ENCODE measurements at regions not wholly inside any gene's neighbourhood (a gene's known extent, or its start where the extent isn't known, plus 50 kb on each side); places are given as distances from the start of the nearest gene placed in this dataset.

GRCh38 chr2:103815731-103816130, 1038.2 kb upstream of the POU3F3 start:
- Histone ChIP-seq H3K27me3 (ENCODE audit: control insufficient read depth, insufficient read depth, low read length) (no peaks in the 10 kb centered on the region), H3K27ac (ENCODE audit: low read depth, low read length) (no peak overlapping the region), H3K4me3 (ENCODE audit: low read length) (no peak overlapping the region), H3K9ac (ENCODE audit: low read length) (no peak overlapping the region), H3K36me3 (ENCODE audit: control insufficient read depth, insufficient read depth, low read length) (no peaks in the 10 kb centered on the region), H3K4me1 (ENCODE audit: control insufficient read depth, insufficient read depth, low read length) (no peaks in the 10 kb centered on the region)

GRCh38 chr2:103817746-103818145, 1036.2 kb upstream of the POU3F3 start:
- no peak overlapping the region for H3K9ac ChIP-seq (ENCODE audit: low read length)
- no peak overlapping the region for H3K27ac ChIP-seq (ENCODE audit: low read depth, low read length)
- no peaks in the 10 kb centered on the region for H3K4me1 ChIP-seq (ENCODE audit: control insufficient read depth, insufficient read depth, low read length)
- no peak overlapping the region for H3K4me3 ChIP-seq (ENCODE audit: low read length)
- H3K27me3 ChIP-seq (ENCODE audit: control insufficient read depth, insufficient read depth, low read length): no peaks in the 10 kb centered on the region
- H3K36me3 ChIP-seq (ENCODE audit: control insufficient read depth, insufficient read depth, low read length): no peaks in the 10 kb centered on the region

DNA sequence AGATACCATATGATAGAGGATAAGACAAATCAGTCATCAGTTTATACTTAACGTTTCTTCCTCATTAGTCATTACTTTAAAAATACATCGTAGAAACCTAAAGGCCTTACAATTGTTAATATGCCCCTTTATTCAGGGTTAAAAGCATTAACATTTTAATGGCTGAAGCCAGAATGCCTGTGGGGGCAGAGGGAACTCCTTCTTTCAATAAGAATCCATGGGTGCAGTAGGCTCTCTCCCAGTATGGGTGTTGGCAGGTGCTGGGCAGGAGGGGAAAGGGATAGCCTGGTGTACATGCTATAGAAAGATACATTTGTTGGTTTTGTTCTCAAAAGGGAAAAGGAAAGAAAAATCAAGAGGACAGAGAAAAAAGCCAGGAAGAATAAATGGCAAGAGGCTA, 1035.7 kb upstream of the POU3F3 start:
- H3K27me3 ChIP-seq (ENCODE audit: control insufficient read depth, insufficient read depth, low read length): no peaks in the 10 kb centered on the region
- H3K36me3 ChIP-seq (ENCODE audit: control insufficient read depth, insufficient read depth, low read length): no peaks in the 10 kb centered on the region
- no peak overlapping the region for H3K9ac ChIP-seq (ENCODE audit: low read length)
- no peak overlapping the region for H3K4me3 ChIP-seq (ENCODE audit: low read length)
- no peak overlapping the region for H3K27ac ChIP-seq (ENCODE audit: low read depth, low read length)
- no peaks in the 10 kb centered on the region for H3K4me1 ChIP-seq (ENCODE audit: control insufficient read depth, insufficient read depth, low read length)

- H3K36me3 ChIP-seq (ENCODE audit: control insufficient read depth, insufficient read depth, low read length): no peaks in the 10 kb centered on the region
- no peak overlapping the region for H3K4me3 ChIP-seq (ENCODE audit: low read length)
- H3K4me1 ChIP-seq (ENCODE audit: control insufficient read depth, insufficient read depth, low read length): no peaks in the 10 kb centered on the region
- no peaks in the 10 kb centered on the region for H3K27me3 ChIP-seq (ENCODE audit: control insufficient read depth, insufficient read depth, low read length)
- H3K9ac ChIP-seq (ENCODE audit: low read length): no peak overlapping the region
- no peak overlapping the region for H3K27ac ChIP-seq (ENCODE audit: low read depth, low read length)
These were observed 1034.3 kb upstream of the POU3F3 start for GRCh38 chr2:103819599-103819998.

GRCh38 chr2:103823847-103824246, 1030.1 kb upstream of the POU3F3 start:
- Histone ChIP-seq H3K36me3 (ENCODE audit: control insufficient read depth, insufficient read depth, low read length) (no peaks in the 10 kb centered on the region), H3K27me3 (ENCODE audit: control insufficient read depth, insufficient read depth, low read length) (no peaks in the 10 kb centered on the region), H3K4me3 (ENCODE audit: low read length) (no peak overlapping the region), H3K27ac (ENCODE audit: low read depth, low read length) (no peak overlapping the region), H3K4me1 (ENCODE audit: control insufficient read depth, insufficient read depth, low read length) (no peaks in the 10 kb centered on the region), H3K9ac (ENCODE audit: low read length) (no peak overlapping the region)

DNA sequence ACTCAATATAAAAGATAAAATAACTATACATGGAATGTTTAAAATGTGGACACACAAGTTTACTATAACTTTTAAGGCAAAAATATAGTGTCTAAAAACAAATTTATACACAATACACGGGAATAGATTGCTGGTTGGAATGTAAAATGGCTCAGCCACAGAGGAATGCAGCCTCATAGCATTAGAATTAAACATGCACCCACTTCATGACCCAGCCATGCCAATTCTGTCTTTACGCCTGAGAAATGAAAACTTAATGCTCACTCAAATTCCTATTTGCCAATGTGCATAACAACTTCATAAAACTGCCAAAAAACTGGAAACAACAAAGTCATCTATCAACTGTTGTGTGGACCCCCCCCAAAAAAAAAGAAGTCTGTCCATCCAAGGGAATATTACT, 1006.6 kb upstream of the POU3F3 start:
- Histone ChIP-seq H3K36me3 (ENCODE audit: control insufficient read depth, insufficient read depth, low read length) (no peaks in the 10 kb centered on the region), H3K27ac (ENCODE audit: low read depth, low read length) (no peak overlapping the region), H3K4me1 (ENCODE audit: control insufficient read depth, insufficient read depth, low read length) (no peaks in the 10 kb centered on the region), H3K27me3 (ENCODE audit: control insufficient read depth, insufficient read depth, low read length) (no peaks in the 10 kb centered on the region), H3K9ac (ENCODE audit: low read length) (no peak overlapping the region), H3K4me3 (ENCODE audit: low read length) (no peak overlapping the region)

- no peak overlapping the region for H3K27ac ChIP-seq (ENCODE audit: low read depth, low read length)
- no peak overlapping the region for H3K9ac ChIP-seq (ENCODE audit: low read length)
- H3K27me3 ChIP-seq (ENCODE audit: control insufficient read depth, insufficient read depth, low read length): no peaks in the 10 kb centered on the region
- H3K4me1 ChIP-seq (ENCODE audit: control insufficient read depth, insufficient read depth, low read length): no peaks in the 10 kb centered on the region
- no peaks in the 10 kb centered on the region for H3K36me3 ChIP-seq (ENCODE audit: control insufficient read depth, insufficient read depth, low read length)
- no peak overlapping the region for H3K4me3 ChIP-seq (ENCODE audit: low read length)
These were observed 994.7 kb upstream of the POU3F3 start for GRCh38 chr2:103859238-103859637.

- Histone ChIP-seq H3K27ac (ENCODE audit: low read depth, low read length) (no peak overlapping the region), H3K27me3 (ENCODE audit: control insufficient read depth, insufficient read depth, low read length) (no peaks in the 10 kb centered on the region), H3K9ac (ENCODE audit: low read length) (no peak overlapping the region), H3K4me1 (ENCODE audit: control insufficient read depth, insufficient read depth, low read length) (no peaks in the 10 kb centered on the region), H3K36me3 (ENCODE audit: control insufficient read depth, insufficient read depth, low read length) (no peaks in the 10 kb centered on the region), H3K4me3 (ENCODE audit: low read length) (no peak overlapping the region)
These were observed 993.9 kb upstream of the POU3F3 start for GRCh38 chr2:103860016-103860415.

DNA sequence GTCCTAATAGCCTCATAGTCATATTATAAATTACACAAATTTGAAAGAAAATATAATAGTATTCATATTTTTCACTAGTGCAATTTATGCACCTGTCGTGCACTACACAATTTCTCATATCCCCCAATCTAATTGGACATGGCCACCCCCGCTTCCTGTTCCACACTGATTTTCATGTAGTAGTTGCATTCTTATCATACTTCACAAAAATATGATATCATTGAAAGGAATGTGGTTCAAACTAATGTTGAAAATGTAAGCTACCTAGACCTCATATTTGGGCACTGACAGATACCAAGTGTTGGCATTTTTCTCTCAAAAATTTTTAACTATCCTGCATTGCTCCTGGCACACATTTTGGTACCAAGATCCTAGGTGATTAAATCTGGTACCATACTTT, 985.5 kb upstream of the POU3F3 start:
- H3K36me3 ChIP-seq (ENCODE audit: control insufficient read depth, insufficient read depth, low read length): no peaks in the 10 kb centered on the region
- no peaks in the 10 kb centered on the region for H3K4me1 ChIP-seq (ENCODE audit: control insufficient read depth, insufficient read depth, low read length)
- H3K9ac ChIP-seq (ENCODE audit: low read length): no peak overlapping the region
- H3K27ac ChIP-seq (ENCODE audit: low read depth, low read length): no peak overlapping the region
- H3K27me3 ChIP-seq (ENCODE audit: control insufficient read depth, insufficient read depth, low read length): no peaks in the 10 kb centered on the region
- H3K4me3 ChIP-seq (ENCODE audit: low read length): no peak overlapping the region

- no peaks in the 10 kb centered on the region for H3K4me1 ChIP-seq (ENCODE audit: control insufficient read depth, insufficient read depth, low read length)
- H3K9ac ChIP-seq (ENCODE audit: low read length): no peak overlapping the region
- no peak overlapping the region for H3K27ac ChIP-seq (ENCODE audit: low read depth, low read length)
- H3K27me3 ChIP-seq (ENCODE audit: control insufficient read depth, insufficient read depth, low read length): no peaks in the 10 kb centered on the region
- H3K36me3 ChIP-seq (ENCODE audit: control insufficient read depth, insufficient read depth, low read length): no peaks in the 10 kb centered on the region
- H3K4me3 ChIP-seq (ENCODE audit: low read length): no peak overlapping the region
These were observed 980.1 kb upstream of the POU3F3 start for GRCh38 chr2:103873716-103874351.

- no peak overlapping the region for H3K27ac ChIP-seq (ENCODE audit: low read depth, low read length)
- H3K9ac ChIP-seq (ENCODE audit: low read length): no peak overlapping the region
- no peaks in the 10 kb centered on the region for H3K27me3 ChIP-seq (ENCODE audit: control insufficient read depth, insufficient read depth, low read length)
- no peaks in the 10 kb centered on the region for H3K36me3 ChIP-seq (ENCODE audit: control insufficient read depth, insufficient read depth, low read length)
- H3K4me3 ChIP-seq (ENCODE audit: low read length): no peak overlapping the region
- no peaks in the 10 kb centered on the region for H3K4me1 ChIP-seq (ENCODE audit: control insufficient read depth, insufficient read depth, low read length)
These were observed 978.8 kb upstream of the POU3F3 start for GRCh38 chr2:103875131-103875530.

DNA sequence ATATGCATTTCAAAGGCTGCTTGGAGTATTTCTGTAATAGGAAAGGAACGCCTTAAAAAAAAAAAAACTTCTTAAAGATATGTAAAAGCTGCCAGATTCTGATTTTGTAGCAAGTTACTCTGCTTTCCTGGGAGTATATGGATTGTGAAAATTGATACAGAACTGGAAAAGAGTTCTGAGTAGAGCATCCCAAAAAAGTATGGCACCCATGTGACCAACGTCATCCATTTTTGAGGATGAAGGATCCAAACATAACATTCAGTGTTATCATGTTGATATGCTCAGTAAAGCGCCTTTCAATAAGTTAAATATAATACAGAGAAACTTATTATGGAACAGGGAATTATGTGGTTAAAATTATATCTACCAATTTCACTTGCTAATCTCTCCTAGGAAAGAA, 978.4 kb upstream of the POU3F3 start:
- Histone ChIP-seq H3K27me3 (ENCODE audit: control insufficient read depth, insufficient read depth, low read length) (no peaks in the 10 kb centered on the region), H3K4me3 (ENCODE audit: low read length) (no peak overlapping the region), H3K4me1 (ENCODE audit: control insufficient read depth, insufficient read depth, low read length) (no peaks in the 10 kb centered on the region), H3K27ac (ENCODE audit: low read depth, low read length) (no peak overlapping the region), H3K36me3 (ENCODE audit: control insufficient read depth, insufficient read depth, low read length) (no peaks in the 10 kb centered on the region), H3K9ac (ENCODE audit: low read length) (no peak overlapping the region)

- H3K36me3 ChIP-seq (ENCODE audit: control insufficient read depth, insufficient read depth, low read length): no peaks in the 10 kb centered on the region
- H3K27ac ChIP-seq (ENCODE audit: low read depth, low read length): no peak overlapping the region
- H3K27me3 ChIP-seq (ENCODE audit: control insufficient read depth, insufficient read depth, low read length): no peaks in the 10 kb centered on the region
- H3K9ac ChIP-seq (ENCODE audit: low read length): no peak overlapping the region
- no peak overlapping the region for H3K4me3 ChIP-seq (ENCODE audit: low read length)
- H3K4me1 ChIP-seq (ENCODE audit: control insufficient read depth, insufficient read depth, low read length): no peaks in the 10 kb centered on the region
These were observed 977.3 kb upstream of the POU3F3 start for GRCh38 chr2:103876611-103877010.
